ENCODE measurements at regions not wholly inside any gene's neighbourhood (a gene's known extent, or its start where the extent isn't known, plus 50 kb on each side); places are given as distances from the start of the nearest gene placed in this dataset.

GRCh38 chr4:124304941-124305340 is 407.6 kb downstream of the ANKRD50 start:
- H3K9me3 Mint-ChIP-seq (ENCODE audit: unreplicated experiment) = no peaks in the 10 kb centered on the region
- no peak overlapping the region for H3K4me3 Mint-ChIP-seq (ENCODE audit: unreplicated experiment)

GRCh38 chr4:124306352-124306751 is 406.2 kb downstream of the ANKRD50 start:
- no peaks in the 10 kb centered on the region for H3K9me3 Mint-ChIP-seq (ENCODE audit: unreplicated experiment)
- Histone ChIP-seq H3K4me2 (ENCODE audit: low read length) (no peak overlapping the region), H3K9me3 (ENCODE audit: insufficient read depth, low read depth, low read length) (no peaks in the 10 kb centered on the region), H3K79me2 (ENCODE audit: insufficient read depth, low read length) (no peaks in the 10 kb centered on the region), H3K36me3 (ENCODE audit: insufficient read depth, low read length) (no peaks in the 10 kb centered on the region), H2AFZ (ENCODE audit: low read depth, low read length) (no peak overlapping the region), H4K20me1 (ENCODE audit: insufficient read depth, low read length) (no peaks in the 10 kb centered on the region), H3K4me1 (ENCODE audit: insufficient read depth, low read length) (no peaks in the 10 kb centered on the region), H3K27ac (ENCODE audit: low read depth, low read length) (no peak overlapping the region), H3K9ac (ENCODE audit: low read length) (no peak overlapping the region), H3K27me3 (ENCODE audit: insufficient read depth, low read length) (no peaks in the 10 kb centered on the region), H3K4me3 (ENCODE audit: insufficient read depth, low read depth, low read length) (no peak overlapping the region)
- no peak overlapping the region for H3K27ac Mint-ChIP-seq (ENCODE audit: unreplicated experiment)
- H3K27me3 Mint-ChIP-seq (ENCODE audit: low read depth, unreplicated experiment) = no peaks in the 10 kb centered on the region
- no peak for FAIRE-seq
- H3K4me1 Mint-ChIP-seq (ENCODE audit: low read depth, unreplicated experiment) = no peaks in the 10 kb centered on the region
- TF ChIP-seq EZH2 (IDR thresholded peaks at IDR 0.05; ENCODE audit: insufficient read depth, low read length) = no peak
- no peak for TF ChIP-seq CTCF (IDR thresholded peaks at IDR 0.05; ENCODE audit: insufficient read depth, low read depth, low read length)
- no peak overlapping the region for H3K4me3 Mint-ChIP-seq (ENCODE audit: unreplicated experiment)
- H3K36me3 Mint-ChIP-seq (ENCODE audit: low read depth, unreplicated experiment) = no peaks in the 10 kb centered on the region
- DNase-seq (ENCODE audit: low read depth) = no peak

More at GRCh38 chr4:124304941-124305340, 407.6 kb downstream of the ANKRD50 start:
- H3K4me2 ChIP-seq (ENCODE audit: low read length) = no peak overlapping the region
- Mint-ChIP-seq H3K4me1 (ENCODE audit: low read depth, unreplicated experiment) (no peaks in the 10 kb centered on the region), H3K27ac (ENCODE audit: unreplicated experiment) (no peak overlapping the region), H3K27me3 (ENCODE audit: low read depth, unreplicated experiment) (no peaks in the 10 kb centered on the region), H3K36me3 (ENCODE audit: low read depth, unreplicated experiment) (no peaks in the 10 kb centered on the region)
- H3K4me1 ChIP-seq (ENCODE audit: insufficient read depth, low read length) = no peaks in the 10 kb centered on the region
- H3K27ac ChIP-seq (ENCODE audit: low read depth, low read length) = no peak overlapping the region
- DNase-seq (ENCODE audit: low read depth) (peak; percentile 26), FAIRE-seq (no peak)
- H3K9me3 ChIP-seq (ENCODE audit: insufficient read depth, low read depth, low read length) = no peaks in the 10 kb centered on the region
- H3K36me3 ChIP-seq (ENCODE audit: insufficient read depth, low read length) = no peaks in the 10 kb centered on the region
- H4K20me1 ChIP-seq (ENCODE audit: insufficient read depth, low read length) = no peaks in the 10 kb centered on the region
- no peak overlapping the region for H3K4me3 ChIP-seq (ENCODE audit: insufficient read depth, low read depth, low read length)
- H3K79me2 ChIP-seq (ENCODE audit: insufficient read depth, low read length) = no peaks in the 10 kb centered on the region
- no peak for TF ChIP-seq EZH2 (IDR thresholded peaks at IDR 0.05; ENCODE audit: insufficient read depth, low read length)
- no peak for TF ChIP-seq CTCF (IDR thresholded peaks at IDR 0.05; ENCODE audit: insufficient read depth, low read depth, low read length)
- no peak overlapping the region for H2AFZ ChIP-seq (ENCODE audit: low read depth, low read length)
- no peaks in the 10 kb centered on the region for H3K27me3 ChIP-seq (ENCODE audit: insufficient read depth, low read length)
- no peak overlapping the region for H3K9ac ChIP-seq (ENCODE audit: low read length)

- no peak for TF ChIP-seq CTCF (IDR thresholded peaks at IDR 0.05; ENCODE audit: insufficient read depth, low read depth, low read length)
- TF ChIP-seq EZH2 (IDR thresholded peaks at IDR 0.05; ENCODE audit: insufficient read depth, low read length) = no peak
- H3K79me2 ChIP-seq (ENCODE audit: insufficient read depth, low read length) = no peaks in the 10 kb centered on the region
- H3K36me3 Mint-ChIP-seq (ENCODE audit: low read depth, unreplicated experiment) = no peaks in the 10 kb centered on the region
- no peak overlapping the region for H2AFZ ChIP-seq (ENCODE audit: low read depth, low read length)
- H3K4me2 ChIP-seq (ENCODE audit: low read length) = no peak overlapping the region
- H4K20me1 ChIP-seq (ENCODE audit: insufficient read depth, low read length) = no peaks in the 10 kb centered on the region
- H3K4me3 ChIP-seq (ENCODE audit: insufficient read depth, low read depth, low read length) = no peak overlapping the region
- H3K27me3 ChIP-seq (ENCODE audit: insufficient read depth, low read length) = no peaks in the 10 kb centered on the region
- no peak overlapping the region for H3K27ac ChIP-seq (ENCODE audit: low read depth, low read length)
- DNase-seq (ENCODE audit: low read depth) (no peak), FAIRE-seq (no peak)
- H3K9me3 Mint-ChIP-seq (ENCODE audit: unreplicated experiment) = no peaks in the 10 kb centered on the region
- H3K36me3 ChIP-seq (ENCODE audit: insufficient read depth, low read length) = no peaks in the 10 kb centered on the region
- no peaks in the 10 kb centered on the region for H3K9me3 ChIP-seq (ENCODE audit: insufficient read depth, low read depth, low read length)
- no peak overlapping the region for H3K4me3 Mint-ChIP-seq (ENCODE audit: unreplicated experiment)
- no peak overlapping the region for H3K9ac ChIP-seq (ENCODE audit: low read length)
- H3K27me3 Mint-ChIP-seq (ENCODE audit: low read depth, unreplicated experiment) = no peaks in the 10 kb centered on the region
- no peak overlapping the region for H3K27ac Mint-ChIP-seq (ENCODE audit: unreplicated experiment)
- no peaks in the 10 kb centered on the region for H3K4me1 ChIP-seq (ENCODE audit: insufficient read depth, low read length)
- H3K4me1 Mint-ChIP-seq (ENCODE audit: low read depth, unreplicated experiment) = no peaks in the 10 kb centered on the region
Observed at GRCh38 chr4:124307143-124307542, 405.4 kb downstream of the ANKRD50 start.
